ENCODE measurements at regions not wholly inside any gene's neighbourhood (a gene's known extent, or its start where the extent isn't known, plus 50 kb on each side); places are given as distances from the start of the nearest gene placed in this dataset.

GRCh38 chr11:120032766-120033390 lies 105.0 kb downstream of the TRIM29 start:
- no peak for DNase-seq (ENCODE audit: low spot score)

- DNase-seq (ENCODE audit: low spot score): no peak
Observed at GRCh38 chr11:120031612-120032600, 106.0 kb downstream of the TRIM29 start.

GRCh38 chr11:120031156-120031555 lies 106.8 kb downstream of the TRIM29 start:
- no peak for DNase-seq (ENCODE audit: low spot score)

GRCh38 chr11:120030411-120030810 lies 107.5 kb downstream of the TRIM29 start:
- DNase-seq (ENCODE audit: low spot score): no peak

GRCh38 chr11:120029321-120029720 lies 108.6 kb downstream of the TRIM29 start:
- DNase-seq (ENCODE audit: low spot score): no peak

GRCh38 chr11:120028897-120029258 lies 109.0 kb downstream of the TRIM29 start:
- DNase-seq (ENCODE audit: low spot score): no peak

- DNase-seq (ENCODE audit: low spot score): no peak
Observed at GRCh38 chr11:120028181-120028896, 109.6 kb downstream of the TRIM29 start.

GRCh38 chr11:120027546-120028180 lies 110.2 kb downstream of the TRIM29 start:
- no peak for DNase-seq (ENCODE audit: low spot score)

- no peak for DNase-seq (ENCODE audit: low spot score)
Observed at GRCh38 chr11:120025606-120026335, 112.1 kb downstream of the TRIM29 start.

- no peak for DNase-seq (ENCODE audit: low spot score)
Observed at GRCh38 chr11:120024586-120024985, 113.3 kb downstream of the TRIM29 start.

- no peak for DNase-seq (ENCODE audit: low spot score)
Observed at GRCh38 chr11:120024046-120024445, 113.9 kb downstream of the TRIM29 start.

GRCh38 chr11:120023551-120023950 lies 114.4 kb downstream of the TRIM29 start:
- DNase-seq (ENCODE audit: low spot score): no peak

- no peak for DNase-seq (ENCODE audit: low spot score)
Observed at GRCh38 chr11:120023120-120023519, 114.8 kb downstream of the TRIM29 start.

- DNase-seq (ENCODE audit: low spot score): no peak
Observed at GRCh38 chr11:120022617-120023016, 115.3 kb downstream of the TRIM29 start.

GRCh38 chr11:120021978-120022377 lies 115.9 kb downstream of the TRIM29 start:
- no peak for DNase-seq (ENCODE audit: low spot score)

GRCh38 chr11:120021391-120021953 lies 116.4 kb downstream of the TRIM29 start:
- DNase-seq (ENCODE audit: low spot score): no peak

- DNase-seq (ENCODE audit: low spot score): no peak
Observed at GRCh38 chr11:120020981-120021380, 116.9 kb downstream of the TRIM29 start.

GRCh38 chr11:120020486-120020885 lies 117.4 kb downstream of the TRIM29 start:
- no peak for DNase-seq (ENCODE audit: low spot score)

GRCh38 chr11:120019191-120019590 lies 118.7 kb downstream of the TRIM29 start:
- DNase-seq (ENCODE audit: low spot score): no peak

GRCh38 chr11:120017582-120018150 lies 120.2 kb downstream of the TRIM29 start:
- DNase-seq (ENCODE audit: low spot score): no peak

Measured in RKO (cell line).